Gastroesophageal sphincter (tissue), 4 donors: ENCODE measurements at regions not wholly inside any gene's neighbourhood (a gene's known extent, or its start where the extent isn't known, plus 50 kb on each side); places are given as distances from the start of the nearest gene placed in this dataset.
A peak's percentile ranks its signal among the peaks of the same experiment; 100 is the strongest.

Experiments
- ATAC-seq: fragments of 150-250 bp; one replicate; pipeline ENCODE4 v1.9.1; 2016; ENCODE audit warnings: mild to moderate bottlenecking, moderate library complexity
- H3K27ac ChIP-seq, 4 donors: fragments of 200-600 bp; sonication (generic) in 3 of 4; 1 replicate in 3 of 4; 2 replicates in 1 of 4; pipeline ENCODE4 v1.5.1; 2016 to 2019
- H3K27me3 ChIP-seq: fragments of 200-600 bp; sonication (generic); one replicate; pipeline ENCODE4 v1.5.1; 2019
- H3K36me3 ChIP-seq, 2 donors: fragments of 200-600 bp; sonication (generic); one replicate each; pipeline ENCODE4 v1.5.1; 2019; ENCODE audit warnings: control low read depth in 1 of 2
- H3K4me1 ChIP-seq, 3 donors: fragments of 200-600 bp; sonication (generic); 1 replicate in 2 of 3; 2 replicates in 1 of 3; pipeline ENCODE4 v1.5.1; 2016 to 2019; ENCODE audit warnings: control low read depth in 2 of 3
- H3K4me3 ChIP-seq, 2 donors: fragments of 200-600 bp; sonication (generic); one replicate each; pipeline ENCODE4 v1.5.1; 2019; ENCODE audit warnings: mild to moderate bottlenecking in 1 of 2, moderate library complexity in 1 of 2
- H3K9me3 ChIP-seq, 3 donors: fragments of 200-600 bp; sonication (generic); one replicate each; pipeline ENCODE4 v1.5.1; 2017 to 2019; ENCODE audit warnings: control low read depth in 2 of 3
- EP300 ChIP-seq: sonication (generic); formaldehyde crosslinking; IDR thresholded peaks from one replicate; pipeline ENCODE4 v1.6.1; 2017; ENCODE audit warnings: antibody characterized with exemption, mild to moderate bottlenecking
- POLR2A ChIP-seq, 2 donors: fragments of 450-650 bp; IDR thresholded peaks; one replicate each; pipeline ENCODE4 v1.6.1; 2017; ENCODE audit warnings: antibody characterized with exemption in 2 of 2, mild to moderate bottlenecking in 2 of 2, moderate library complexity in 1 of 2
- POLR2AphosphoS5 ChIP-seq: sonication (generic); formaldehyde crosslinking; IDR thresholded peaks from one replicate; pipeline ENCODE4 v1.6.1; 2017; ENCODE audit warnings: antibody characterized with exemption
- WGBS, 2 donors: methylation state at CpG; one replicate each; pipeline ENCODE4 v1.1.5; 2018; ENCODE audit warnings: low coverage in 1 of 2; 5-methylcytosine and 5-hydroxymethylcytosine counted together
- TF ChIP-seq, protein P1 (sequence below), 4 experiments: fragments of 200-600 bp in 2 of 4; fragments of 450-650 bp in 2 of 4; sonication (generic) in 1 of 4; IDR thresholded peaks; one replicate each; pipeline ENCODE4 v1.5.1; 2017 to 2019; ENCODE audit warnings: antibody characterized with exemption in 4 of 4, mild to moderate bottlenecking in 2 of 4, moderate library complexity in 2 of 4

DNA sequence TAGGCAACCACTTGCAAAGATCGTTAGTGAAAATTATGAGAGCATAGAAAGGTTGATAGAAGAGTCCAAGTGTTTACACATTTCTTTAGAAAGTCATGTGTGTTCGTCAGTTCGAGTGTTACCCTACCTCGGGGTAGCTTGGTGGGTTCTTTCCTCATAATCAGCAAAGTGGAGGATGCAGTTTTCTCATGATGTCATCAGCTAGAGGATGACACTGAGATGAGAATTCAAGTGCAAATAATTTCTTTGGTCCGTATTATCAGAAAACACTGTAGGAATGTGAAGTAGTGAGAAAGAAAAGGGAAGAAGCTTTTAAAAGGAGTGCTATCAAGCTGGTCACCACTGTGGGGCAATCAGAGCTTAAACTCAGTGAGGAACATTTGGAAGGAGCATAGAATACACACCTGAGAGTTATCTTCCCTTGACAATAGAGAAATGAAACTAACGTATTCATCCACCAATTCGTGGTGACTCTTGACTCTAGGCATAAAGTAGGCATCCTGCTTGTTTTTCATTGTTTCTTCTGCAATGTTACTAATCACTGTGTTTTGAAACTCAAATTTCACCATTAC is 1340.9 kb upstream of the TMEM132C start:
- Histone ChIP-seq H3K4me1 (no peaks in the 10 kb centered on the region), H3K36me3 (no peaks in the 10 kb centered on the region), H3K27ac (no peak overlapping the region), H3K9me3 (no peaks in the 10 kb centered on the region), H3K27me3 (peaks cover 3% of the 10 kb centered on the region), H3K4me3 (no peak overlapping the region)
- 50 to 60% methylated on average over 7 of the region's 7 CpGs for WGBS, 2 donors
- TF ChIP-seq, protein P1, sequence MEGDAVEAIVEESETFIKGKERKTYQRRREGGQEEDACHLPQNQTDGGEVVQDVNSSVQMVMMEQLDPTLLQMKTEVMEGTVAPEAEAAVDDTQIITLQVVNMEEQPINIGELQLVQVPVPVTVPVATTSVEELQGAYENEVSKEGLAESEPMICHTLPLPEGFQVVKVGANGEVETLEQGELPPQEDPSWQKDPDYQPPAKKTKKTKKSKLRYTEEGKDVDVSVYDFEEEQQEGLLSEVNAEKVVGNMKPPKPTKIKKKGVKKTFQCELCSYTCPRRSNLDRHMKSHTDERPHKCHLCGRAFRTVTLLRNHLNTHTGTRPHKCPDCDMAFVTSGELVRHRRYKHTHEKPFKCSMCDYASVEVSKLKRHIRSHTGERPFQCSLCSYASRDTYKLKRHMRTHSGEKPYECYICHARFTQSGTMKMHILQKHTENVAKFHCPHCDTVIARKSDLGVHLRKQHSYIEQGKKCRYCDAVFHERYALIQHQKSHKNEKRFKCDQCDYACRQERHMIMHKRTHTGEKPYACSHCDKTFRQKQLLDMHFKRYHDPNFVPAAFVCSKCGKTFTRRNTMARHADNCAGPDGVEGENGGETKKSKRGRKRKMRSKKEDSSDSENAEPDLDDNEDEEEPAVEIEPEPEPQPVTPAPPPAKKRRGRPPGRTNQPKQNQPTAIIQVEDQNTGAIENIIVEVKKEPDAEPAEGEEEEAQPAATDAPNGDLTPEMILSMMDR (IDR thresholded peaks at IDR 0.05): no peak
- TF ChIP-seq POLR2A (IDR thresholded peaks at IDR 0.05) (no peak), POLR2AphosphoS5 (no peak), EP300 (no peak)
- no peak for ATAC-seq

DNA sequence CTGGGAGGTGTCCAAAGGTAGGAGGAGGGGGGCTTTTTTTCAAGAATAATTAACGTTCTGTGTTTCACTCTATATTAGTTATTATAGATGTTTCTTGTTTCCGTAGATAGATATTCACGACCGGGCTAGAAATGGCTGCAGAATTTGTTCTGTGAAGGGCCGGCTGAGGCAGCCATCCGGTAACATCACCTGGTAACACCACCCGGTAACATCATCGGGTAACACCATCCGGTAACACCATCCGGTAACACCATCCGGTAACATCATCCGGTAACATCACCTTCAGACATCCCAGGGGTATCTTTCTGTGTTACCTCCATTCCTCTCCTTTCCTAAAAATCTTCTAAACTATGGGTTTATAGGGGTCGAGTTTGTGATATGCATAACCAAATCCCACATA is 1336.7 kb upstream of the TMEM132C start:
- Histone ChIP-seq H3K4me1 (no peaks in the 10 kb centered on the region), H3K36me3 (no peaks in the 10 kb centered on the region), H3K4me3 (no peak overlapping the region), H3K9me3 (no peaks in the 10 kb centered on the region), H3K27ac (no peak overlapping the region), H3K27me3 (peaks cover 3% of the 10 kb centered on the region)
- ATAC-seq: no peak
- 89% methylated on average over 11 to 13 of the region's 13 CpGs for WGBS, 2 donors
- TF ChIP-seq EP300 (no peak), POLR2AphosphoS5 (no peak), POLR2A (IDR thresholded peaks at IDR 0.05) (no peak)
- TF ChIP-seq, protein P1 (IDR thresholded peaks at IDR 0.05): no peak

DNA sequence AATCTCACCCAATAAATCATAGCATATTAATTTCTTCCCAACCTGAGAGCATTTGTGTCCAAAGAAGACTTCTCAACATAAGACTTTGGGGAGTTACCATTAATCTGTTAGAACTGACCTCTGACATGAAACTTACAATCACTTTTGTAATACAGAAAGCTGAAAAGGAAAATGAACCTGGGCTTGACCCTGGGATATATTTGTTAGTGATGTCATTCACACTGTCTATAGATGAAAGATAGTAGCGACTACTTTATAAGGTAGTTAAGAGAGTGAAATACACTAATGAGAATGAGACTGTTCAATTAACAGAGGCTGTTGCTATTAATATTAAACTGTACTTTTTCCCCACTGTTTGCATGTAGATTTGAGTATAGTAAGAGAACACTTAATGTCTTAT is 1334.8 kb upstream of the TMEM132C start:
- TF ChIP-seq EP300 (no peak), POLR2AphosphoS5 (no peak), POLR2A (IDR thresholded peaks at IDR 0.05) (no peak)
- TF ChIP-seq, protein P1 (IDR thresholded peaks at IDR 0.05): no peak
- H3K27me3 ChIP-seq: peaks cover 3% of the 10 kb centered on the region
- WGBS, 2 donors: 71 to 90% methylated on average over 1 of the region's 1 CpG
- H3K4me1 ChIP-seq: peaks cover 0 to 9% (median 0%) of the 10 kb centered on the region in 3 donors
- H3K9me3 ChIP-seq: no peaks in the 10 kb centered on the region
- no peak overlapping the region for H3K4me3 ChIP-seq
- ATAC-seq: no peak
- H3K27ac ChIP-seq: no peak overlapping the region
- H3K36me3 ChIP-seq: no peaks in the 10 kb centered on the region

DNA sequence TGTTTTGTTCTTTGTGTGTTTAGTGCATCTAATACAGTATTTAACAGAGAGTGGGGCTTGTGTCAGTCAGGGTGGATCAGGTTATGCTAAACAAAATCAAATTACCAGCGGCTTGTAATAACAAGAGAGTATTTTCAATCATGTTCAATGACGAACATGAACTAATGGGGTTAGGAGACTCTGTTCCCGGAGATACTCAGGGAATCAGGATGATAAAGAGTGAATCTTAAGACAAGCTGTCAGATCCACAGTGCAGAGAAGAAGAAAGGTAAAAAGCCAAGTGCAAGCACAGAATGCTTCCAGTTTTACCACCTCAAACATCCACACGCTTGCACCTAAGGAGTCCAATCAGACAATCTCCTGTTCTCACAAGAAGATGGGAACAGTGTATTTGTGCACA is 1331.5 kb upstream of the TMEM132C start:
- Histone ChIP-seq H3K4me3 (no peak overlapping the region), H3K36me3 (no peaks in the 10 kb centered on the region), H3K27ac (no peak overlapping the region), H3K27me3 (no peaks in the 10 kb centered on the region), H3K9me3 (no peaks in the 10 kb centered on the region), H3K4me1 (peaks cover 0 to 9% (median 0%) of the 10 kb centered on the region in 3 donors)
- no peak for ATAC-seq
- 67 to 81% methylated on average over 4 of the region's 4 CpGs for WGBS, 2 donors
- TF ChIP-seq, protein P1 (IDR thresholded peaks at IDR 0.05): no peak
- no peak for TF ChIP-seq EP300
- no peak for TF ChIP-seq POLR2AphosphoS5
- TF ChIP-seq POLR2A (IDR thresholded peaks at IDR 0.05): no peak

DNA sequence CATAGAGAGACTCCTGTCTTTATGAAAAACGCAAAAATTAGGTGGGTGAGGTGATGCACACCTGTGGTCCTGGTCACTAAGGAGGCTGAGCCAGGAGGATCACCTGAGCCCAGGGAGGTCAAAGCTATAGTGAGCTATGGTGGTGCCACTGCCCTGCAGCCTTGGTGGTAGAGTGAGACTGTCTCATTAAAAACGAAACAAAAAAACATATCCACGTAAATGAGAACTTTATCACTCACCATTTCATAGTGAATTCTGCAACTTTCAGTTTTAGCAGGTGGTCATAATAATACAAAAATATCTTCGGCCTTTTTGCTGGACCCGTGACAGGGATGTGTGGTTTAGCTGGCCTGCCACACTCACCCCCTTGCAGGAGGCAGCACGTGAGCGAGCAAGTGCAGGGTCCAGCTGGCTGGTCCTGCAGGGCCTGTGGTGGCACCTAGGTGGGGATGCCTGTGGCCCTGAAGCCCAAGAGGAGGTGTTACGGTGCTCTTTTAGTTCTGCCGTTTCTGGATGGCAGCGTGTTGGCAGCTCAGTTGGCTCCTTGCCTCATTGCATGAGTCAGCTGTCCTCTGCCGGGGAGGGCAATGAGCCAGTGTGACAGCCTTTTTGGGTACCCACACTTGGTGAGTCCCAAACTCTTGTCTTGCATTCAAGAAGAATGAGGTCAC is 1330.7 kb upstream of the TMEM132C start:
- Histone ChIP-seq H3K36me3 (no peaks in the 10 kb centered on the region), H3K9me3 (no peaks in the 10 kb centered on the region), H3K27ac (peak overlapping the region in 1 of 4 donors; percentile 41), H3K27me3 (no peaks in the 10 kb centered on the region), H3K4me1 (peaks cover 0 to 9% (median 0%) of the 10 kb centered on the region in 3 donors), H3K4me3 (no peak overlapping the region)
- ATAC-seq: peak; percentile 79
- WGBS, 2 donors: 62 to 77% methylated on average over 6 to 7 of the region's 11 CpGs
- TF ChIP-seq POLR2AphosphoS5 (peak; percentile 71), EP300 (no peak)
